ENCODE measurements at regions not wholly inside any gene's neighbourhood (a gene's known extent, or its start where the extent isn't known, plus 50 kb on each side); places are given as distances from the start of the nearest gene placed in this dataset.

- no peak overlapping the region for H3K4me3 ChIP-seq (ENCODE audit: low read depth, low read length)
- no peak for DNase-seq (ENCODE audit: low read depth)
- TF ChIP-seq POLR2A (IDR thresholded peaks at IDR 0.05; ENCODE audit: extremely low read depth, insufficient read length) = no peak
- no peak for TF ChIP-seq CTCF (IDR thresholded peaks at IDR 0.05; ENCODE audit: low read depth, low read length)
These were observed 245.5 kb upstream of the MDFIC2 start for GRCh38 chr3:70557976-70558375.

- H3K4me3 ChIP-seq (ENCODE audit: low read depth, low read length) = no peak overlapping the region
- no peak for DNase-seq (ENCODE audit: low read depth)
- TF ChIP-seq MAX (IDR thresholded peaks at IDR 0.05; ENCODE audit: low read depth, low read length) = no peak
- TF ChIP-seq MYC (IDR thresholded peaks at IDR 0.05; ENCODE audit: low read depth, low read length) = no peak
- TF ChIP-seq POLR2A (IDR thresholded peaks at IDR 0.05; ENCODE audit: extremely low read depth, insufficient read length) = no peak
- TF ChIP-seq CTCF (IDR thresholded peaks at IDR 0.05; ENCODE audit: low read depth, low read length) = no peak
These were observed 243.6 kb upstream of the MDFIC2 start for GRCh38 chr3:70556056-70556455.

- no peak overlapping the region for H3K4me3 ChIP-seq (ENCODE audit: low read depth, low read length)
- no peak for TF ChIP-seq MAX (IDR thresholded peaks at IDR 0.05; ENCODE audit: low read depth, low read length)
- no peak for TF ChIP-seq MYC (IDR thresholded peaks at IDR 0.05; ENCODE audit: low read depth, low read length)
- no peak for DNase-seq (ENCODE audit: low read depth)
These were observed 241.7 kb upstream of the MDFIC2 start for GRCh38 chr3:70554170-70554569.

- TF ChIP-seq POLR2A (IDR thresholded peaks at IDR 0.05; ENCODE audit: extremely low read depth, insufficient read length) (no peak), MAX (IDR thresholded peaks at IDR 0.05; ENCODE audit: low read depth, low read length) (no peak), CTCF (IDR thresholded peaks at IDR 0.05; ENCODE audit: low read depth, low read length) (peak; percentile 60), MYC (IDR thresholded peaks at IDR 0.05; ENCODE audit: low read depth, low read length) (no peak)
- no peak overlapping the region for H3K4me3 ChIP-seq (ENCODE audit: low read depth, low read length)
- DNase-seq (ENCODE audit: low read depth) = peak; percentile 63
These were observed 238.4 kb upstream of the MDFIC2 start for GRCh38 chr3:70550723-70551319.

GRCh38 chr3:70546679-70547078 is 234.2 kb upstream of the MDFIC2 start:
- no peak overlapping the region for H3K4me3 ChIP-seq (ENCODE audit: low read depth, low read length)
- DNase-seq (ENCODE audit: low read depth) = no peak
- no peak for TF ChIP-seq MAX (IDR thresholded peaks at IDR 0.05; ENCODE audit: low read depth, low read length)
- no peak for TF ChIP-seq MYC (IDR thresholded peaks at IDR 0.05; ENCODE audit: low read depth, low read length)
- no peak for TF ChIP-seq CTCF (IDR thresholded peaks at IDR 0.05; ENCODE audit: low read depth, low read length)
- TF ChIP-seq POLR2A (IDR thresholded peaks at IDR 0.05; ENCODE audit: extremely low read depth, insufficient read length) = no peak

GRCh38 chr3:70543493-70543892 is 231.1 kb upstream of the MDFIC2 start:
- DNase-seq (ENCODE audit: low read depth) = no peak
- no peak overlapping the region for H3K4me3 ChIP-seq (ENCODE audit: low read depth, low read length)
- TF ChIP-seq MYC (IDR thresholded peaks at IDR 0.05; ENCODE audit: low read depth, low read length) = no peak
- no peak for TF ChIP-seq MAX (IDR thresholded peaks at IDR 0.05; ENCODE audit: low read depth, low read length)
- no peak for TF ChIP-seq CTCF (IDR thresholded peaks at IDR 0.05; ENCODE audit: low read depth, low read length)
- TF ChIP-seq POLR2A (IDR thresholded peaks at IDR 0.05; ENCODE audit: extremely low read depth, insufficient read length) = no peak

Measured in NB4 (cell line).